ENCODE measurements at regions not wholly inside any gene's neighbourhood (a gene's known extent, or its start where the extent isn't known, plus 50 kb on each side); places are given as distances from the start of the nearest gene placed in this dataset.

DNA sequence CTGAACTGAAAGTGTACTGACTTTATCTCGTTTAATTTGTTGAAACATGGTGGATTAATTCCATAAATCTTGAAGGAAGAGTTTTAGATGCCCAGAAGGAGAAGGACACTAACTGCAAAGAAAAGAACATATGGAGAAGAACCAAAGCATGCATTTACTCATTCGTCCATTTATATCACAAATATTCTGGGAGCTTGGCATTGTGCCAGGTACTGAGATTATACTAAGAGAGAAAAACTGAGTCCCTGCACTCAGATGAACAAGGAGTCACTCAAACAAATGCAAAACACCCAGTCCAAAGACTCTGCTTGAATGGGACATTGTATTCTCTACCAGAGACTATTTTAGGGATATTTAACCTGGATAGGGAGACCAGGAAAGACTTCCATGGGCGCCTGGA, 588.0 kb upstream of the MGMT start:
- DNase-seq, result no peak
- Histone ChIP-seq H3K27ac (ENCODE audit: low read depth in 1 of 2, low read length in 1 of 2) (no peak overlapping the region), H3K9ac (ENCODE audit: insufficient read depth in 1 of 2, low read length in 2 of 2) (no peak overlapping the region), H3K4me3 (no peak overlapping the region), H3K4me1 (ENCODE audit: control insufficient read depth in 5 of 5, insufficient read depth in 5 of 5, low read length in 5 of 5) (peaks cover 0 to 20% (median 2%) of the 10 kb centered on the region in 5 donors), H3K9me3 (ENCODE audit: control insufficient read depth in 4 of 4, insufficient read depth in 3 of 4, low read length in 3 of 4) (no peaks in the 10 kb centered on the region), H3K36me3 (ENCODE audit: control insufficient read depth in 4 of 4, insufficient read depth in 4 of 4, low read length in 4 of 4) (no peaks in the 10 kb centered on the region), H3K27me3 (ENCODE audit: control insufficient read depth in 3 of 3, insufficient read depth in 3 of 3, low read length in 2 of 3) (no peaks in the 10 kb centered on the region)
- no peak for ATAC-seq (ENCODE audit: insufficient read depth, low FRiP score)
- TF ChIP-seq, protein P1, sequence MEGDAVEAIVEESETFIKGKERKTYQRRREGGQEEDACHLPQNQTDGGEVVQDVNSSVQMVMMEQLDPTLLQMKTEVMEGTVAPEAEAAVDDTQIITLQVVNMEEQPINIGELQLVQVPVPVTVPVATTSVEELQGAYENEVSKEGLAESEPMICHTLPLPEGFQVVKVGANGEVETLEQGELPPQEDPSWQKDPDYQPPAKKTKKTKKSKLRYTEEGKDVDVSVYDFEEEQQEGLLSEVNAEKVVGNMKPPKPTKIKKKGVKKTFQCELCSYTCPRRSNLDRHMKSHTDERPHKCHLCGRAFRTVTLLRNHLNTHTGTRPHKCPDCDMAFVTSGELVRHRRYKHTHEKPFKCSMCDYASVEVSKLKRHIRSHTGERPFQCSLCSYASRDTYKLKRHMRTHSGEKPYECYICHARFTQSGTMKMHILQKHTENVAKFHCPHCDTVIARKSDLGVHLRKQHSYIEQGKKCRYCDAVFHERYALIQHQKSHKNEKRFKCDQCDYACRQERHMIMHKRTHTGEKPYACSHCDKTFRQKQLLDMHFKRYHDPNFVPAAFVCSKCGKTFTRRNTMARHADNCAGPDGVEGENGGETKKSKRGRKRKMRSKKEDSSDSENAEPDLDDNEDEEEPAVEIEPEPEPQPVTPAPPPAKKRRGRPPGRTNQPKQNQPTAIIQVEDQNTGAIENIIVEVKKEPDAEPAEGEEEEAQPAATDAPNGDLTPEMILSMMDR (IDR thresholded peaks at IDR 0.05; ENCODE audit: control extremely low read depth, extremely low read depth), result no peak
- WGBS, 2 donors, result 68 to 74% methylated on average over 3 of the region's 3 CpGs

DNA sequence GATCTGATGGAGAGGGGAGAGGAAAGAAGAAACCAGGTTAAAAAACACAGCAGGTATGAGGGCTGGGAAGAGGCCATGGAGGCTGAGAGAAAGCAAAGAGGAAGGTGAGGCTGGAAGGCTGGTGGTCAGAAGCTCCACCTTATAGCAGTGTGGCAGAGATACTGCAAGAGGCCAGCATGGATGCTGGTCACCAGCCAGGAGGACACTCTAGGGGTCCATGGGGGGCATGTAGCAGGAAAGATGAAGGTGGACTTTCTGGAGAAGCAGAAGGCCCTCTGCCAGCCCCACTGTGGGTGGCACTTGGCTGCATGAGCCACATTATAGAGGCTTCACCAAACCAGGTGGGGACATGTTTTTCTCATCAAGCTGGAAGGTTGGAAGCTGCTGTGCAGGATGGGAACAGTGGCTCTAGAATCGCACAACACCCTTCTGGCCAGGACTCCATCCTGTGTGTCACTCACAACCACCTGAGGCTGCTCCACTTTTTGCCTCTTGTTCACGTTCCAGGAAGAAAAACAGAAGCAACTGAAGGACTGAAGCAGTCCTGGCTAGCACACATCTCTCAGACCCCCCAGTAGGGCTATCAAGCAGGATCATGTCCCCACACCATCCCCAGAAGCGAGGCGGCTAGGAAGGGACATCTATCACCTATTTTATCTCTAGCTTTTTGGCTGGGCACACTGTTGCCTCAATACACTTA, 587.5 kb upstream of the MGMT start:
- Histone ChIP-seq H3K9me3 (ENCODE audit: control insufficient read depth in 4 of 4, insufficient read depth in 3 of 4, low read length in 3 of 4) (no peaks in the 10 kb centered on the region), H3K27me3 (ENCODE audit: control insufficient read depth in 3 of 3, insufficient read depth in 3 of 3, low read length in 2 of 3) (no peaks in the 10 kb centered on the region), H3K36me3 (ENCODE audit: control insufficient read depth in 4 of 4, insufficient read depth in 4 of 4, low read length in 4 of 4) (no peaks in the 10 kb centered on the region), H3K4me1 (ENCODE audit: control insufficient read depth in 5 of 5, insufficient read depth in 5 of 5, low read length in 5 of 5) (peaks cover 0 to 18% (median 2%) of the 10 kb centered on the region in 5 donors), H3K9ac (ENCODE audit: insufficient read depth in 1 of 2, low read length in 2 of 2) (no peak overlapping the region), H3K4me3 (no peak overlapping the region), H3K27ac (ENCODE audit: low read depth in 1 of 2, low read length in 1 of 2) (no peak overlapping the region)
- DNase-seq, result peak in 2 of 3 donors; percentile 37 to 51
- ATAC-seq (ENCODE audit: insufficient read depth, low FRiP score), result no peak
- WGBS, 2 donors, result 78 to 81% methylated on average over 4 of the region's 4 CpGs
- TF ChIP-seq, protein P1 (IDR thresholded peaks at IDR 0.05; ENCODE audit: control extremely low read depth, extremely low read depth), result no peak

DNA sequence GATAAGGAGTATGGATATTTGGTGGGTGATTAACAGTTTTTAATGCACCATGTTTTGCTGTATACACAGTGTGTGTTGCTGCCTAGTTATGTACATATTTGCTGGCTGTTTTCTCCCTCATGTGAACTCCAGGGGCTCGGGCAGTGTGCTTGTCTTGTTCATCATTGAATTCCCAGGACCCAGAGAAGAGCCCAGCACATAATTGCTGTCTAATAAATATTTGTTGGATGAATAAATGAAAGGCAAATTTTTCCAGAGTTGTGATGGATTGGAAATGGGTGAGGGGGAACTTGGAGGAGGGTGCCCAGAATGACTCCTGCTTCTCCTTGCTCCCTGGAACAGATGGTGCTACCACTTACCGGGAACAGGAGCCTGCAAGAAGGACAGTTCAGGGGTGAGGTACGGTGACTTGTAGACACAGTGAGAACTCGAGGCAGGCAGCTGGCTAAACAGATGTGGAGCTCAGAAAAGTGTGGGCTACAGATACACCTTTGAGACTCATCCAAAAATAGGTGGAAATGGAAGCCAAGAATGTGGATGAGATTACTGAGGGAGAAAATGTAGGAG, 586.8 kb upstream of the MGMT start:
- no peaks in the 10 kb centered on the region for H3K27me3 ChIP-seq (ENCODE audit: control insufficient read depth in 3 of 3, insufficient read depth in 3 of 3, low read length in 2 of 3)
- DNase-seq, result no peak
- TF ChIP-seq, protein P1 (IDR thresholded peaks at IDR 0.05; ENCODE audit: control extremely low read depth, extremely low read depth), result no peak
- peaks cover 0 to 2% (median 0%) of the 10 kb centered on the region in 4 donors for H3K9me3 ChIP-seq (ENCODE audit: control insufficient read depth in 4 of 4, insufficient read depth in 3 of 4, low read length in 3 of 4)
- ATAC-seq (ENCODE audit: insufficient read depth, low FRiP score), result no peak
- no peak overlapping the region for H3K9ac ChIP-seq (ENCODE audit: insufficient read depth in 1 of 2, low read length in 2 of 2)
- 72 to 79% methylated on average over 4 of the region's 4 CpGs for WGBS, 2 donors
- H3K4me1 ChIP-seq (ENCODE audit: control insufficient read depth in 5 of 5, insufficient read depth in 5 of 5, low read length in 5 of 5), result peaks cover 0 to 13% (median 2%) of the 10 kb centered on the region in 5 donors
- H3K36me3 ChIP-seq (ENCODE audit: control insufficient read depth in 4 of 4, insufficient read depth in 4 of 4, low read length in 4 of 4), result no peaks in the 10 kb centered on the region
- no peak overlapping the region for H3K27ac ChIP-seq (ENCODE audit: low read depth in 1 of 2, low read length in 1 of 2)
- H3K4me3 ChIP-seq, result no peak overlapping the region

Measured in lung (tissue), 11 donors.